Fibroblast of peridontal ligament (primary cell): ENCODE measurements at regions not wholly inside any gene's neighbourhood (a gene's known extent, or its start where the extent isn't known, plus 50 kb on each side); places are given as distances from the start of the nearest gene placed in this dataset.
A peak's percentile ranks its signal among the peaks of the same experiment; 100 is the strongest.
"Not testable (repeated sequence)": the region's sequence is repeated elsewhere in the genome, so short reads cannot be mapped to it uniquely, and the experiment has no call there.

Experiments
- DNase-seq: peaks from one replicate; pipeline ENCODE4 v3.0.0-alpha.2; 2010; ENCODE audit errors: extremely low read depth

DNA sequence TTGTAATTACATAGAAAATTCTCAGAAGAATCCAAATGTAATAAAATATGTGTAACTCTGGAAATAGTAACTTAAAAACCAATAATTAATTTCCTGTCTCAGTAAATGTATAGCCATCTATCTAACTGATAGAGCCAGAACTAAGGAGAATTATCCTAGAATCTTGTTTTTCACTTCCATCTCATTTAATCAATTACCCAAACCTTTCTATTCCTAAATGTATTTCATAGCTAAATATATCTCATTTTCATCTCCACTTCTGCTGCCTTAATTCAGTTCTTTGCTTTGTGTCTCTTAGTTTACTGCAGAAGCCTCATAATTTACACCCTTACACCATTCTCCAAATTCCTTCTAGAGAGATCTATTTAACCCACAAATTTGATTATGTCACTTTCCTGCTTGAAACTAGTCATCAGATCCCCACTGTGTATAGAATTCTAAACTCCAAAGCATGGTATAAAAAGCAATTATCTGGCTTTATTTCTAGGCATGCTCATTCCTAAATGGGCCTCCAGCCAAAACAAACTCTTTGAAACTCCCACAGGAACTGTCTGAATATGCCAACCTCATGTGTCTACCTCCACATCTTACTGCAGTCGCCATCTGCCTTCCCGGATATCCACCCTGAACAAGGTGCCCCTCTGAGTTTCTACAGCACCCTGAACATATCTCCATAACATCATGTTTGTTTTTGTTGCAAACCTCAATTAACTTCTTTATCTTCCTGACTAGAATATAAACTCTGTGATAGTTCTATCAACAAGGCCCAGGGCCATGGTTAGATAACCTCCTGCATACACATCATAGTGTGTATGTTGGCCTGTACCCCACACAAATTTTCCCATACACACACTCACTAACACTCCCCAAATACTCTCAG, 70.5 kb upstream of the ADTRP start:
- DNase-seq = peak; percentile 22

GRCh38 chr6:11848346-11848651, 69.7 kb upstream of the ADTRP start:
- no peak for DNase-seq

DNA sequence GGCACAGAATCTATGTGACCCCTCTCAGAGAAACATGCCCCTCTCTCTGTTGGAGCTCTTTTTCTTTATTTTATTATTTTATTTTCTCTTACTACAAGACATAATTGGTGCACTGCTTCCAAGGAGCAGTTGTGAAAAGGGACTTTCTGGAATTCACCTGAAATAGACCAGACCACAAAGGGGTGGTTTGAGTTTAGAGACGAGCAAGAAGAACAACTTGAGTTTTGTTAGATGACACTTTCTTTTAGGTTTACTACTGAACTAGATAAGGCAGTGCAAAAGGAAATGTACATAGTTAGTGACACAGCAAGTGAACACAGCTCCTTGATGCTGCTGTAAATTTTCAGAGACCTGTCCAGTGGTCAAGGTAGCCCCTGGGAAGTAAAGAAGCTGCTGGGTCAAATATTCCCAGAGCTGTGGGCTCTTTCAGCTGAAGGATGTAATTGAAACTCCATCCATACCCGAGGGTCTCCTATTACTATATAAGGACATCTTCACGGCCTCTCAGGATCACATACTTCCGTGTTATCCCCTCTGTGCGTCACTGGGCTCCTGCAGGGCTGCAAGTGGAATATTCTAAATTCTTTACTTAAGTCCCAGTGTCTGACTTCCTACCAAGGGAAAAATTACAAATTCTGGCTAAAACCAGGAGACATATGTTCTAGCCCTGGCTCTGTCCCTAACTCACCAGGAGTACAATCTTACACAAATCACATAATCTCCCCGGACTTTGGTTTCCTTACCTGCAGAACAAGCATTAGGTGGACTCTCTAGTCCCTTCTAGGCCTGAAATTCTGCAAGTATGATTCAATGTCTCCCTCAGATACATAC, 69.1 kb upstream of the ADTRP start:
- DNase-seq = no peak

DNA sequence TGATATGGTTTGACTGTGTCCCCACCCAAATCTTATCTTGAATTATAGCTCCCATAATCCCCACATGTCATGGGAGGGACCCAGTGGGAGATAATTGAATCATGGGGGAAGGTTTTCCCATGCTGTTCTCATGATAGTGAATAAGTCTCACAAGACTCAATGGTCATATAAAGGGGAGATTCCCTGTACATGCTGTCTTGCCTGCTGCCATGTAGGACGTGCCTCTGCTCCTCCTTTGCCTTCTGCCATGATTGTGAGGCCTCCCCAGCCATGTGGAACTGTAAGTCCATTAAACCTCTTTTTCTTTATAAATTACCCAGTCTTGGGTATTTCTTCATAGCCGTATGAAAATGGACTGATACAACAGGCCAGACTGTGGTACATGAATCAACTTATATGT, 68.5 kb upstream of the ADTRP start:
- DNase-seq = not testable (repeated sequence)

DNA sequence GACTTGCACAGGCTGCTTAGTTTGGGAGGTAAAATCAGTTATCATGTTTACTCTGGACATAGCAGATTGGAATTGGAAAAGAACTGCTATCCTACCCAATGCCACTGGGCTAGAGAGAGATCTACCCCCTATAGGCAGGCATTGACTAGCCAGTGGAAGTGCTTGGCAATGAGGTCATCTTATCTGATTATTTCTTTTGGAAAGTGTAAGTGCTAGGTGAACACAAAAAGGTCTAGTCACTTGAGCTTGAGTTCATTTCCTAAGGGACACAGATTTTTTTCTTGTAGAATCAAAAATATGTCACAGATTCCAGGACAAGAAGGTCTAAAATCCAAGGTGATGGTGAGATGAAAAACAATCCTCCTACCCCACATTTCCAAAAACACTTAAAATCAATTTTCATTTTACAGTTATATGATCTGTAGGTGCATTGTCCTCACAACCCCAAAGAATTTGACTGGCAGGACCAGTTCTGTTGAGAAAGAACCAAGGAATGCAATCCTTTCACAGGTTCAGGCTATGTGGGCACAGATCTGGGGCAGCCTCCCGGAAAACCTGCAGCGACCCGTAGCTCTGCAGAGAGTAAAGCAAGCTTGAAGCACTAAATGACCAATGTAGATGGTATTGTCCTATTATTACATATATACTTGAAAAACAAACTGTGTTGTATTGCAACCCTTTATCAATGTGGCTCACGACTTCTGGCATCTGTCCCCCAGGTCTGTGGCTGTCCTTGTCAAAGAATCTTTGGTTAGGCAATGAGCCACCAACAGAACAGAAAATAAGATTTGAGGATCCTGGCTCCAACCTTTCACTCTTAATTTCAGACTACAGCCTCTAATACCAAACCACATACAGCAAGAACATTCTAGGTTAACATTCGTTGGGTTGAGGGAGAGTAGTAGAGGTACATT, 67.3 kb upstream of the ADTRP start:
- no peak for DNase-seq

DNA sequence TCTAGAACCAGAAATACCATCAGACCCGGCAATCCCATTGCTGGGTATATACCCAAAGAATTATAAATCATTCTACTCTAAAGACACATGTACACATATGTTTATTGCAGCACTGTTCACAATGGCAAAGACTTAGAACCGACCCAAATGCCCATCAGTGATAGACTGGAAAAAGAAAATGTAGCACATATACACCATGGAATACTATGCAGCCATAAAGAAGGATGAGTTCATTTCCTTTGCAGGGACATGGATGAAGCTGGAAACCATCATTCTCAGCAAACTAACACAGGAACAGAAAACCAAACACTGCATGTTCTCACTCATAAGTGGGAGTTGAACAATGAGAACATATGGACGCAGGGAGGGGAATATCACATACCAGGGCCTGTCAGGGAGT, 64.2 kb upstream of the ADTRP start:
- not testable (repeated sequence) for DNase-seq

GRCh38 chr6:11835065-11835464, 56.5 kb upstream of the ADTRP start:
- DNase-seq = no peak

GRCh38 chr6:11833626-11834592, 55.3 kb upstream of the ADTRP start:
- no peak for DNase-seq

- DNase-seq = no peak
Measured at GRCh38 chr6:11831653-11832052, 53.0 kb upstream of the ADTRP start.

- DNase-seq = no peak
Measured at GRCh38 chr6:11830520-11830919, 51.9 kb upstream of the ADTRP start.

DNA sequence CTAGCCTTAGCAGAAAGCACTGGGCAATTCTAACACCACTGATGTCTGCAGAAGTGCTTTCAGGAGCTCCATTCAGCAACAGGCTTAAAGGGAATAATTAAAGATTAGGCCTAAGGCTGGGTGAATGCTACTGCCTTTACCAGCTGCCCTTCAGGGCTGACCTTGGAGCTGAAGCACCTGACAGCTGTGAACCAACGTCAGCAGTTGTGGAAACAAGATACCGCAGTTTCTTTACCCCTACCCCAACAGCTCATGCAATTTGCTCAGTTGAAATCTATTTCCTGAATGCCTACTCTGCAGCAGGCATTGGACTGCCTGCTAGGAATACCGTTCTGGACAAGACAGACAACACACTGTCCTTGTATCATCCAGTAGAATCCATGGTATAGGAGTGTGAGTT, 51.5 kb upstream of the ADTRP start:
- DNase-seq = no peak

GRCh38 chr6:11828262-11828870, 49.8 kb upstream of the ADTRP start:
- DNase-seq = no peak
